GM18526 (cell line): ENCODE measurements at regions not wholly inside any gene's neighbourhood (a gene's known extent, or its start where the extent isn't known, plus 50 kb on each side); places are given as distances from the start of the nearest gene placed in this dataset.

Source experiments
- POLR2A ChIP-seq: IDR thresholded peaks from 3 replicates; pipeline ENCODE4 v1.6.1; 2011; ENCODE audit not compliant: insufficient read length; ENCODE audit errors: extremely low read depth

DNA sequence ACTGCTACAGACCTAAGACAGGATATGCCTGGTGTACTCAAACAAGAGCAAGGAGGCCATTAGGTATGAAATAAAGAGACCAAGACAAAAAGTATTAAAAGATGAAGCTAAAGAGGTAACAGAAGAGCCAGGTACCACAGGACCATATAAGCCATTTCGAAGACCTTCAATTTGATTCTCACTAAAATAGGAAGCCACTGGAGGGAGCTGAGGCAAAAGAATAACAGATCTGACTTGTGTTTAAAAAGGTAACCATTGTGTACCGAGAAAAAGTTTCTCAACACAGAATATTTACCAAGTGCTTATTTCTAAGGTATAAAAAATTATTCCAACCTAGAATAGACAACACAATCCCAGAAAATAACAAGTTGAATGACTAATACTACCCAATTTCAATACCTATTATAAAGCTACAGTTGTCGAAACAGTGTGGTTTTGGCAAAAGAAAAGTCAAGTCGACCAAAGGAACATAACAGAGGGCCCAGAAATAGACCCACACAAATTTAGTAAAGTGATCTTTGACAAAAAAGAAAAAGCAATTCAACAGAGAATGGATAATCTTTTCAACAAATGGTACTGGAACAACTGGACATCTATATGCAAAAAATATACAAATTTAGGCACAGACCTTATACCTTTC, 125.3 kb upstream of the DST start:
- no peak for TF ChIP-seq POLR2A

DNA sequence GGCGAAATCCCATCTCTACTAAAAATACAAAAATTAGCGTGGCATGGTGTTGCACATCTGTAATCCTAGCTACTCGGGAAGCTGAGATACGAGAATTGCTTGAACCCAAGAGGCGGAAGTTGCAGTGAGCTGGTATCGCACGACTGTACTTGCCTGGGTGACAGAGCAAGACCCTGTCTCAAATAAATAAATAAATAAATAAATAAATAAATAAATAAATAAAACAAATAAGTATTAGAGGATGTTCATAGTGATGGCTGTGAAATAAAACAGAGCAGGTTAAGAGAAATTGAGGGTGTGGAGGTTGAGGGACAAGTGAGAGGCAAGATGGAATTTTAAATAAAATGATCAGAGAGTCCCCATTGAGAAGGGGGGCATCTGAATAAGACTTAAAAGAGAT, 124.7 kb upstream of the DST start:
- no peak for TF ChIP-seq POLR2A

DNA sequence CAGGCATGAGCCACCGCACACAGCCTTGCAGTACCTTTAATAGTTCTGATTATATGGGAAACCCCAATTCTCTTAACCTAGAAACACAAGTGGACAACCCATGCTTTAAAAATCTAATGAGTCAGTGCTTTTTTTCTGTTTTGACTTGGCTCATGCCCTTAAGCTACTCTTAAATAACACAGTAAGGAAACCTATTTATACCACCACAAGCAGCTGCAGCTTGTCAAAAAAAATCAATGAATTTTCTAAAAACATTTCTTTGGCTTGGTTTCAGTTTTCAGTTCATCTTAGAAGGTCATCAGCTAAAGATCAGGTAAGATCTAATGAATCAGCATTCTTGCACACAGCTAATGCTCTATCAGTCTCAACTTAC, 124.1 kb upstream of the DST start:
- TF ChIP-seq POLR2A = no peak

DNA sequence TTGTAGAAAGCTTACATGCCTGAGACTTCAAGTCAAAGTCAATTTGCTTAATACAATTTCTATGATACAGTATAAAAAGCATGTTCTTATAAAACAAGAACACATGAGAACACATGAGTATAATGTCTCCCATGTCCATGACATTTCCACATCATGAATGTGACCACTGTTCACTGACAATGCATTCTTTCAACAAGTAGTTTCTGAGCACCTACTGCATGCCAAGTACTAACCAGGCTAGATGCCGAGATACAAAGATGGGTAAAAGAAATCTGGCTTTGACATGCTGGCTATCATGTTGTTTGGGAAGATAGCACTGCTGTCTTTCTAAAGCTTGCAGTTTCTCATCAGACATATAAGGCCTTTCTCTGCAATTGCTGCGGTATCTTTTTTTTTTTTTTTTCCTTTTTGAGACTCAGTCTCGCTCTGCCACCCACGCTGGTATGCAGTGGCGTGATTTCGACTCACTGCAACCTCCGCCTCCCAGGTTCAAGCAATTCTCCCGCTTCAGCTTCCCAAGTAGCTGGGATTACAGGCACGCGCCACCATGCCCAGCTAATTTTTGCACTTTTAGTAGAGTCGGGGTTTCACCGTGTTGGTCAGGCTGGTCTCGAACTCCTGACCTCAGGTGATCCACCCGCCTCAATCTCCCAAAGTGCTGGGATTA, 123.6 kb upstream of the DST start:
- TF ChIP-seq POLR2A = no peak

DNA sequence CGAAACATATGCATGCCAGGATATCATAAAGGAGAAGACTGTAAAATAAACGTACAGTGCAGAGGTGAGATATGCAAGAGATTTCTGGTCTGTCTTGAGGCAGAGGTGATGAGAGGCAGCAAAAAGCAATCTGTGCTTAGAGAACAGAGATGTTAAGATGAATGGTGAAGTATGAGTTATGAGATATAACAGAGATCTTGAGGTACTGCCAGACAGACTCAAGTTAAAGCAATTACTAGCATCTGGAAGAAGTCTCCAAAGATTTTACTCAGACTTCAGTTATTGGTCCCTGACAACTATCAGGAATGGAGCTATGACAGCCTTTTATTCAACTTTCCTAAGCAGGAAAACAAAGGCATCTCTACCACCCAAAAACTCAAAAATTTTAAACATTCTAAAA, 122.8 kb upstream of the DST start:
- no peak for TF ChIP-seq POLR2A

DNA sequence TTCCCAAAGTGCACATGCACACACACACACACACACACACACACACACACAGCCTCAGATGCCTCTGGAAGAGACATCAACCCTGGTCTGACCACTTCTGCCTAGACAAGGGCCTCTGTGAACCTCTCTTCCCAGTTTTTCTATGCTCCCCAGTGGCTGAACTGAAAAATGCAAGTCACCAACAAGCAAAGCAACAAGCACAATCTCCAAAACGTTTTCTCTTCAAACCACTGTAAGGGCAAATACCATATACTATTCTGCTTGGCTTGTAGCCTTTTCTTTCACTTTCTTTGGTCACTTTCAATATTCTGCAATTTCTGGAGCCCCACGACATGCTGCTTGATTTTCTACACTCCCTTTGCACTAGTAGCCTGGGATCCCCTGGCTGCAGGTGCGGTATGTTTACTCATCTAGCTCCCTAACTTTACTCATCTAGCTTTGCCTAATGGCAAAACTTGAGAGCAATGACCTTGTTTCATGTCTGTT, 121.4 kb upstream of the DST start:
- no peak for TF ChIP-seq POLR2A

DNA sequence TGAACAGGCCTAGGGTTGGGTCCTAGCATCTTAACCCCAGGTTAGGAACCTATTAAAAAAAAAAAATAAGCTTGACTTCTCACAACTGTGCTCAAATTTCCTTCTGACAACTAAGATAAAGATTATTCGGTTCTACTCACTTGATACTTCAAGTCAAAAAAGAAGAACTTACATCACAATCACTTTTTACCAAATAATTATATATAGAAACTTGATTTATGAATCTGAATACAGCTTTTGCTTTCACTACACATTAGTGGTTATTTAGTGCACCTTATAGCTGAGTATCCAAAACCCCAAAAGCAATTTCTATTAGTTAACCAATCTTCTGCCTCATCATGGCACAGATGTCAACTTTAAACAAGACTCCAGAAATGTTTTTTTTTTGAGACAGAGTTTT, 119.0 kb upstream of the DST start:
- no peak for TF ChIP-seq POLR2A

DNA sequence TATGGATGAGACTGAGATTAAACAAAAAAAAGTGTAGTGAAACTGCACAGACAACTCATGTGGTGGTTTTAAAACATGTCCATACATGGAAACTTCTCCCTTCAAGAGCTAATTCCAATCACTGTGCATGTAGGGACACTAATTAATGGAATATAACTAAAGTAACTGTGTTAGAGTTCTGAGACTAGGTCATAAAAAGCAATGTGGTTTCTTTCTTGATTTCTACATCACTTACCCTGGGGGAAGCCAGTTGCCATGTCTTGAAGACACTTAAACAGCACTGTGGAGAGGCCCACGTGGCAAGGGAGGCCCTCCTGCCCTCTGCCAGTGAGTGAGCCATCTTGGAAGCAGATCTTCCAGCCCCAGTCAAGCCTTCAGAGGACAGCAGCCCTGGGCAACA, 118.2 kb upstream of the DST start:
- TF ChIP-seq POLR2A = no peak

DNA sequence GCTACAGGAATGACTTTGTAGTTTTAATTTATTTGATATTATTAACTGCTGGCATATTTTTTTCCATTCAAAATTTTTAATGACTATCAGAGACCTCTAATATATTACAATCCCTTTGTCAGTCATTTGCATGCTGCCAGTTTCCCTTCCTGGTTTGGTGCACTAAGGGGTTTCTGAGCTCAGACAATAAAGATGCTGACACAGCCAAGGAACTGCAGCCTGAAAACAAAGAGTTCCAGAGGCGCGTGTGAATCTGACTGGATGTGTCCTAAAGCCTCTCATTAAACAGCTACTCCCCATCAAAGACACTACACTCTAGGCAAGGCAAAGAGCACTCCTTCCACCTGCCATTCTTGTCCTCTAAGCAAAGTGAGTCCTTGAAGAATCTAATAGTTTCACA, 116.8 kb upstream of the DST start:
- no peak for TF ChIP-seq POLR2A

DNA sequence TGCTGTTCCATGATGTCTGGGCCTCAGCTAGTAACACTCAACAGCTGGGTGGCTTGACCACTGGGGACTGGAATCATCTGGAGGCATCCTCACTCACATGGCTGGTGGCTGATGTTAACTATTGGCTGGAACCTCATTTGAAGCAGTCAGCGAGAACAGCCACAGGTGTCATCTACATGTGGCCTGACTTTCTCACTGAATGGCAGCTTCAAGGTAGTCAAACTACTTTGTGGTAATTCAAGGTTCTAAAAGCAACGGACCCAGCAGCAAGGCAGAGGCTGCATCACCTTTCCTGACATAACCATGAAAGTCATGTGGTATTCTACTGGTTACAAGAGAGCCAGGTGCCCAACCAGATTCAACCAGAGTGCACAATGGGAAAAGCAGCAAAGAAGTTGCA, 115.9 kb upstream of the DST start:
- no peak for TF ChIP-seq POLR2A

DNA sequence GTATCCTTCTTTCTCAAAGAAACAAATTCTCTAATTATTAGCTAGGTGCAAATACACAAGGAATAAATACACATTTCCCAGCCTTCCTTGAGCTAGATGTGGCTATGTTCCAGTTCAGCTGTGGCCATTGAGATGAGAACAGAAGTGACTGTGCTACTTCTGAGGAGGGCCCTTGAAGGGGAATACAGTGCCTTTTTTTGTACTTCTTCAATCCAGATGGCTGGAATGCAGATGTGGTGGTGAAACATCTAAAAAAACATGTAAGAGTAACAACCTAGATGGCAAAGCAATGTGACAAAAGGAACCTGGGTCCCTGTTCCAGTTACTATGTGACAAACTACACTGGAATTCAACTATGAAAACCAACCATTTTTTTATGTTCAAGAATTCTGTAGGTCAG, 115.4 kb upstream of the DST start:
- TF ChIP-seq POLR2A = no peak

DNA sequence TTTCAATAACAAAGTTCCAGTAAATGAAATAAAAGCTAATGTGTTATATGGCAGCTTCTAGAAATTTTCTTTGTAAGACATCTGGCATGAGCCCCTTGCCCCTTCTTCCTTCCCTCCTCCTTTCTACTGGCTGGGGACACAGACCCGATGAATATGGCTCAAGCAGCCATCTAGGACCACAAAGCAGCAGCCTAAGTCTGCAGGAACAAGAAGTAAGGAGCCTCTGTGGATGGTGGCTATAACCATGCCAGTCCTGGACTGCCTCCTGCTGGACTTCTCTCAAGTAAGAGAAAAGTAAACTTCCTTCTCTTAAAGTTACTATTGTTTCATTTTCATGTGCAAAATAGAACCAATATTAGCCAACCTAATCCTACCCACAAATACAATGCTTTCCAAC, 114.9 kb upstream of the DST start:
- no peak for TF ChIP-seq POLR2A

DNA sequence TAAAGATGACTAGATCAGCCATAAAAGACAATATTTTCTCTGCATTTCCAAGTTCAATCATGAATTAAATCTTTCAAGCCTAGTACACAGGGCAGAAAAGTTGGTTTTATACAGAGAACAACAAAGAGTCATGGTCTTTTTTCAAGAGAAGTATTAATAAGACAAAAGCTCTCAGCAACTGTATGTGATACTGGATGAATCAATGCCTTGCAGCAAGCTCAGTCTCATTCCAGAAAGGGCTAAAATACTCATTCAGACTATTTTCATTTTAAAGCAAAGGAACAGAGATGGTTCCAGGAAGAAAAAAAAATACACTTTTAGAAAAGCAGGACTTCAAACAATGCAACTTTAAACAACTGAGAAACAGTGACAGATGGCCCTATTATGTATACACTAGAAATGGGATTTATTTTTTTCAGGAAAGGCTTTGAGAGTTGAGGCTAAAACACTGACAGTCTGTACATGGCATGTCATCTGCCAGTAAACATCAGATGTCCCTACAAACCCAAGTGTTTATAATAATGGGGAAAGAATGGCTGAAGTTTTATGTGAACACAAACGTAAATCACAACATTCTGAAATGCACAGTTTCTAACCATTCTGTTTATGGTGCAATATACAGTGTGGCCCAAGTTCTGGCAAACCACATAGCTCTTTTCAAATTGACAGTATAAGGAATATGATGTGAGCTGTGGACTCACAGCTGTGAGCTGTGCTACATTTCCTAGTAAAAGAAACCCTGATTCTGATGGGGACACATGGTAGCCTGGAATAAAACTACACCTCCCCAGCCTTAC, 114.3 kb upstream of the DST start:
- no peak for TF ChIP-seq POLR2A

DNA sequence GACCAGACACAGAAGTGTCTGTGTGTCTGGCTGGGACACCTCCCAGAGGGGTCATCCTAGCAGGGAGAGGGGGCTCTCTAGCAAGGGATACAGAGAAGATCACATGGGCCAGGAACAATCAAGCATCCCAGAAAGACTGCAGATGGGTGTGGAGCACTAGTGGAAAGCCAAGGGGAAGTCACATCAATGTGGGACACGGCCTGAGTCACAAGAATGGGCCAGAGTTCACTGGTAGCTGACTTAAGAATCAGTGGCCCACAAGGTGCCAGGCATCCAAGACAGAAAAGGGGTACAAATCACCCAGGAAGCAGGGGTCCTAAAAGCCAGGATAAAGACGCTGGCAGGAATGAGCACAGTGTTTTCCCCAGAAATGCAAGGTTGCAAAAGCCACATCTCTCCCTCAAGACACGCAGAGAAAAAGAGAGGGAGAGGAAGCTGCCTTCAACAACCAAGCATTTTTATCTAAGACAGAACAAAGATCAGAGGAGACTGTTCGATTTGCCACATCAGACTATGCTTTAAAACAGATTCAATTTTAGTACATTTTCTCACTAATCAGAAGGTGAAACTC, 113.6 kb upstream of the DST start:
- TF ChIP-seq POLR2A = no peak

DNA sequence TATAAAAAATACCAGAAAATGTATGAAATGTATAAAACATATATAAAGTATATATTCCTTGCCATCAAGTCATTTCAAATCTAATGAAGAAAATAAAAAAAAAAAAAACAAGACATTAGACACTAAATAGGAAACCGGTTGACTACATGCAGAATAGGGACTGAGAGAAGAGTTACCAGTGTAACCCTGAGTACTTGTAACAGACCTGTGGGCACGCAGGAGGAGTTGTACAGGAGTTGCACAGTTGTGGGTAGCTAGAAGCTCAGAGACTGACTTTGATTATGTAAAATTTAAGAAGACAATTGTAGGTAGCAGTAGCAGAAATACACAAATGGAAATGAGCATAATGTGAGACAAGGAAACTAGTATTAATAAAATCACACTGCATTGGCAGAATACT, 112.4 kb upstream of the DST start:
- no peak for TF ChIP-seq POLR2A

DNA sequence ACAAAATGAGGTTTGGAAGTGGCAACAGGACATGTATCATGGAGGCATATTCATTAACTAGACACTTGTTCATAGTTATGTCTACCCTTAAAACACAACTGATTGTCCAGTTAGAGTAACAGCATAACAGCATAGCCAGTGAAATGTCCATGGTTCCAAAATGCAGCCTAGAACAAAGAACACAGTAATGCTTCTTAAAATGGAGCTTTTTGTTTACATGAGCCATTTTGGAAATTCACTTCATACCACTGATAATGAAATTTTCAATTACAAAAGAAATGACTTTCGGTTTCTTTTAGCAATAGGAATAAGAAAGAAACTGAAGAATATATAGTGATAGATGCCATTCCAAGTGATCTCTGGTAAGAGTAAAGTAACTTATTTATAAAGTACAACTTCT, 111.1 kb upstream of the DST start:
- no peak for TF ChIP-seq POLR2A

DNA sequence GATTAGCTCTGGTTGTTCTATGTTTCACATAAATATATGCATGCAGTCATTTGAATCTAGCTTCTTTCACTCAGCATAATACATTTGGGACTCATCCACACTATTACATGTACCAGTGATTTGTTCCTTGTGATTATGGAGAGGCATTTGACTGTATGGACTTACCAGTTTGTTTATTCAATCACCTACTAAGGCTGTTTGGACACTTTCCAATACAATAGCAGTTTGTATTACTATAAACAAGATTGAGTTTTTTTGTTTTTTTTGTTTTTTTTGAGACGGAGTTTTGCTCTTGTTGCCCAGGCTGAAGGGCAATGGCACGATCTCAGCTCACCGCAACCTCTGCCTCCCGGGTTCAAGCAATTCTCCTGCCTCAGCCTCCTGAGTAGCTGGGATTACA, 109.8 kb upstream of the DST start:
- TF ChIP-seq POLR2A = no peak

DNA sequence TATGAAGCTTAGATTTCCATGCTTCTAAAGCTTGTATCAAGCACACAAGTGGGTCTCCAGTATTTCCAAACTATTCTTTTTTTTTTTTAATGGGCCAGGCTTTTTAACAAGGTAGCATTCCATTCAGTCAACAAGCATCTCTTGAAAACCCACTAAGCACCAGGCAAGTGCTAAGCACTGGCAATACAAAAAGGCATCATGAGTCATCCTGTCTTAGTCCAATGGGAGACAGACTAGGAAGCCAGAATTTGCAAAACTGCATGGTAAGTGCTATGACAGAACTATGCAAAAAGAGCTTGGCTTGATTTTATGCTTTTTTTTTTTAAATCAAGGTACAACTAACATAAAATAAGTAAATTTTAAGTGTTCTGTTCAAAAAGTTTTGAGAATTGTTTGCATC, 109.3 kb upstream of the DST start:
- no peak for TF ChIP-seq POLR2A
